ENCODE measurements at regions not wholly inside any gene's neighbourhood (a gene's known extent, or its start where the extent isn't known, plus 50 kb on each side); places are given as distances from the start of the nearest gene placed in this dataset.
"Not testable (repeated sequence)": the region's sequence is repeated elsewhere in the genome, so short reads cannot be mapped to it uniquely, and the experiment has no call there.

DNA sequence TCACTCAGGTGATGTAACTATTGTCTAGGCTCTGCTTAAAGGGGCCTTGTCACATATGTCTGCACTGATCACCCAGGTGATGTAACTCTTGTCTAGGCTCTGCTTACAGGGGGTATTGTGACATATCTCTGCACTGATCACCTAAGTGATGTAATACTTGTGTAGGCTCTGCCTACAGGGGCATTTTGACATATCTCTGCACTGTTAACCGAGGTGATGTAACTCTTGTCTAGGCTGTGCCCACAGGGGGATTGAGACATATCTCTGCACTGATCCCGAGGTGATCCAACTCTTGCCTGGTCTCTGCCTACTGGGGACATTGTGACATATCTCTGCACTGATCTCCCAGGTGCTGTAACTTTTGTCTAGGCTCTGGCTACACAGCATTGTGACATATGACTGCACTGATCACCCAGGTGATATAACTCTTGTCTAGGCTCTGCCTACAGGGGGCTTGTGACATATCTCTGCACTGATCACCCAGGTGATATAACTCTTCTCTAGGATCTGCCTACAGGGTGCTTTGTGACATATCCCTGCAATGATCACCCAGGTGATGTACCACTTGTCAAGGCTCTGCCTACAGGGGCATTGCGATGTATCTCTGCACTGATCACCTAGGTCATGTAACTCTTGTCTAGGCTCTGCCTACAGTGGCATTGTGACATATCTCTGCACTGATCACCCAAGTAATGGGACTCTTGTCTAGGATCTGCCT lies 50.3 kb upstream of the USP14 start:
- H2BK120ac ChIP-seq (ENCODE audit: low read depth, low read length); H3K36me3 ChIP-seq (ENCODE audit: control insufficient read depth, insufficient read depth, low read length); H2AK5ac ChIP-seq (ENCODE audit: low read length); H3K4ac ChIP-seq (ENCODE audit: low read depth, low read length); H3K27ac ChIP-seq (ENCODE audit: low read depth, low read length); H3K79me2 ChIP-seq (ENCODE audit: control insufficient read depth, insufficient read depth, low read length); H4K8ac ChIP-seq (ENCODE audit: low read depth, low read length); H3K18ac ChIP-seq (ENCODE audit: low read length); H3K79me1 ChIP-seq (ENCODE audit: low read length); H3K4me3 ChIP-seq (ENCODE audit: low read length); H3K9ac ChIP-seq (ENCODE audit: low read length); DNase-seq; H3K23ac ChIP-seq (ENCODE audit: low read length); H3K56ac ChIP-seq (ENCODE audit: low read length); H3K4me1 ChIP-seq (ENCODE audit: control insufficient read depth, low read depth, low read length); H3K4me2 ChIP-seq (ENCODE audit: low read length); H4K5ac ChIP-seq (ENCODE audit: low read length); H2BK15ac ChIP-seq (replicated peaks; ENCODE audit: low read depth); H2BK5ac ChIP-seq (ENCODE audit: low read length); H3K27me3 ChIP-seq (ENCODE audit: insufficient read depth, low read length, poor library complexity): not testable (repeated sequence)
- WGBS (ENCODE audit: extremely low coverage, insufficient coverage, low lambda C conversion rate) = no CpG with 5 or more reads among the region's 3 CpGs
